H1 (cell line): ENCODE measurements at regions not wholly inside any gene's neighbourhood (a gene's known extent, or its start where the extent isn't known, plus 50 kb on each side); places are given as distances from the start of the nearest gene placed in this dataset.

ENCODE experiments used
- ASH2L ChIP-seq: fragments of 200-600, 300-600 bp; sonication (generic); IDR thresholded peaks from one replicate; pipeline ENCODE4 v1.7.1; 2017; ENCODE audit warnings: low read length
- BRCA1 ChIP-seq: IDR thresholded peaks from 2 replicates; pipeline ENCODE4 v1.6.1; 2012; ENCODE audit warnings: low read depth, low read length, improper control_type of control experiment
- CTCF ChIP-seq, 3 experiments: IDR thresholded peaks; 1 replicate in 2 of 3; 2 replicates in 1 of 3; pipeline versions ENCODE4 v1.5.1 to v1.6.1; 2011; ENCODE audit warnings: low read length in 3 of 3, mild to moderate bottlenecking in 3 of 3, inconsistent platforms in 2 of 3, low read depth in 1 of 3, moderate library complexity in 1 of 3; ENCODE audit not compliant: insufficient read depth in 1 of 3; ENCODE audit errors: control extremely low read depth in 1 of 3
- EP300 ChIP-seq, 2 experiments: IDR thresholded peaks; 1 replicate in 1 of 2; 2 replicates in 1 of 2; pipeline ENCODE4 v1.6.1; 2011 to 2012; ENCODE audit warnings: low read depth in 2 of 2, low read length in 2 of 2, mild to moderate bottlenecking in 2 of 2, borderline replicate concordance in 1 of 2, inconsistent platforms in 1 of 2, moderate library complexity in 1 of 2
- KDM1A ChIP-seq: fragments of 200-600, 300-600 bp; sonication (generic); IDR thresholded peaks from 2 replicates; pipeline ENCODE4 v1.7.1; 2016; ENCODE audit warnings: mild to moderate bottlenecking, low read length, borderline replicate concordance
- NRF1 ChIP-seq: IDR thresholded peaks from 2 replicates; pipeline ENCODE4 v1.6.1; 2011; ENCODE audit warnings: mild to moderate bottlenecking, low read depth, low read length, improper control_type of control experiment
- RAD21 ChIP-seq, 2 experiments: IDR thresholded peaks in 1 of 2; conservative IDR thresholded peaks in 1 of 2; 2 replicates each; pipeline ENCODE4 v1.6.1; 2011; ENCODE audit warnings: low read depth in 2 of 2, low read length in 2 of 2, improper control_type of control experiment in 1 of 2, inconsistent platforms in 1 of 2, mild to moderate bottlenecking in 1 of 2, moderate library complexity in 1 of 2

GRCh38 chr16:7083096-7083495, 249.5 kb upstream of the RBFOX1 start:
- no peak for TF ChIP-seq ASH2L
- no peak for TF ChIP-seq RAD21 (IDR thresholded peaks at IDR 0.05 in 1 of 2, conservative IDR thresholded peaks at IDR 0.05 in 1 of 2; ENCODE audit: low read depth in 2 of 2, low read length in 2 of 2)
- no peak for TF ChIP-seq BRCA1
- no peak for TF ChIP-seq NRF1
- TF ChIP-seq KDM1A, result no peak
- TF ChIP-seq EP300 (IDR thresholded peaks at IDR 0.05; ENCODE audit: borderline replicate concordance in 1 of 2, low read depth in 2 of 2, low read length in 2 of 2), result no peak
- no peak for TF ChIP-seq CTCF (IDR thresholded peaks at IDR 0.05; ENCODE audit: control extremely low read depth in 1 of 3, insufficient read depth in 1 of 3, low read depth in 1 of 3, low read length in 3 of 3)
